NCI-H524 treated with DMSO at 0.1 percent for 48 hours (cell line): ENCODE measurements at regions not wholly inside any gene's neighbourhood (a gene's known extent, or its start where the extent isn't known, plus 50 kb on each side); places are given as distances from the start of the nearest gene placed in this dataset.

Experiments
- DNase-seq: peaks from one replicate; lab custom pipeline; 2025; lab: John Stamatoyannopoulos, UW

DNA sequence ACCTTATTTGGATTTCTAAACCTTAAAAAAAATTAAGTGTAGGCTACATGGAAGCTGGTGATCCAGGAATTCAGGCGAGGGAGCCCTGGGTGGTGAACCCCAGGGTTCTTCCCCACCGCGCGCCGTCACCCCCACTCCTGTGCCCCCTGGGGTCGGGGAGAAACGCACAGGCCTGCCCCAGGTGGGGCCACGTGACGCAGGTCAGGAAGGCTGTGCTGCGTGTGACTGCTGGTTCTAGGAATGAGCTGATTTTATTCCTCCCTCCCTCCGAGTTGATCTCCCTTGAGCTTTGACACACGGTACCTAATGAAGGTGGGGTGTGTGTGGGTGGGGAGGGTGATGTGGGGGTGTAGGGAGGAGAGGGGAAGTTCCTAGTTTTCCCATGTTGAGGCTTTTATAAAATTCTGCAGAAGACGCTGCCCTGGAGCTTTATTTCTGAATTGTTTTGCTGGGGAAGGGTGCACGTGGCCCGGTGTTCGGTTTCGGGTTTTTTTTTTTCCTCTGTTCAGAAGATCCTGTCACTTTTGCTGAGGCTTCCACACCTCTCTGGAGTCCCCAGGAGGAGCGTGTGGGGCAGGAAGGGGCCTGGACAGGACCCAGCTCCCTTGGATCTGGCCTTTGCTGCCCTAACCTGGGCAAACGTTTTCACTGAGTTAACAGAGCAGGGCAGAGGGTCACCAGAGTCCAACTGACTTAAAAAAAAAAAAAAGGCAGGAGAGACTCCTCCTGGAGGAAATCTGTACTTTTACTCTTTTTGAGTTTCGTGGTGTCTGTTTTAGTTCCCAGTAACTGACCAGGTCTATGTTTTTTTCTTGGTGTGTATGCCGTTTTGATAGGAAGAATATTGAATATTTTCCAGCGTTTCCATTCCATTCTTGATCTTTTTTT lies 55.8 kb upstream of the GSE1 start:
- no peak for DNase-seq

DNA sequence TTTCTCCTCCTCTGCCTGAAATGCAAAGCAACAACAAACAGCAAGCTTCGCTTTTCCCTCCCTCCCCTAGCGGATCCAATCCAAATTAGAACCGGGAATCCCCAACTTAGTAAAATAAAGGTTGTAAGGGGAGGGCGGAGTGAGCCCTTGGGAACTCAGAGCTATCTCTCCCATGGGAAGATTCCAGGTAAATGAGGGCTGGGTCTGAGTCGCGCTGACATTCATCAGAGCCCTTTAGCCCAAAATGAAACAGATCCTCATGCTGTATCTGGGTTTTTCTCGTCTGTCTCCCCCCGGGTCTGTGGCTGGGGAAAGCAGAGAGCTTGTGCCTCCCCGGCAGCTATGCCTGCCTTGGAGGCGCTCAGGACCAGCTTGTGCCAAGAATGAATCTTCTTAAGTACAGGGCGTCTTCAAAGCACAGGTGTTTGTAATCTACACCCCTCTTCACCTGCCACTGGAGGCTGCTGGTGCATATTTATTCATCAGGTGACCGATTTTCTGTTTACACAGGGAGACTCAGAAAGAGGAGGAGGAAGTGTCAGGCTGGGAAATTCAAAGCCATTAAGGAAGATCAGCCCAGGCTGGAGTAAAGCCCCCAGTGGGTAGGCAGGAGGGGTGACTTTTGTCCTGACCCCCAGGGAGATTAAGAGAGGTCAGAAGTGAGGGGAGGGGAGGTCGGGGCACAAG lies 55.0 kb upstream of the GSE1 start:
- DNase-seq = peak; percentile 90

DNA sequence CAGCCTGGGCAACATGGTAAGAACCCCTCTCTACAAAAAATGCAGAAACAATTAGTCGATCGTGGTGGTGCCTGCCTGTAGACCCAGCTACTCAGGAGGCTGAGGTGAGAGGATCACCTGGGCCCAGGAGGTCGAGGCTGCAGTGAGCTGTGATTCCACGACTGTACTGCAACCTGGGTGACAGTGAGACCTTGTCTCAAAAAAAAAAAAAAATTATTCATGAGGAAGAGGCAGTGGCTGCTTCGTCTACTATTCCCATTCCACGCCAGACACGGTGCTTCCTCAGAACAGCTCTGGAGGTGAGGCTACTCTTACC lies 52.2 kb upstream of the GSE1 start:
- DNase-seq = no peak

DNA sequence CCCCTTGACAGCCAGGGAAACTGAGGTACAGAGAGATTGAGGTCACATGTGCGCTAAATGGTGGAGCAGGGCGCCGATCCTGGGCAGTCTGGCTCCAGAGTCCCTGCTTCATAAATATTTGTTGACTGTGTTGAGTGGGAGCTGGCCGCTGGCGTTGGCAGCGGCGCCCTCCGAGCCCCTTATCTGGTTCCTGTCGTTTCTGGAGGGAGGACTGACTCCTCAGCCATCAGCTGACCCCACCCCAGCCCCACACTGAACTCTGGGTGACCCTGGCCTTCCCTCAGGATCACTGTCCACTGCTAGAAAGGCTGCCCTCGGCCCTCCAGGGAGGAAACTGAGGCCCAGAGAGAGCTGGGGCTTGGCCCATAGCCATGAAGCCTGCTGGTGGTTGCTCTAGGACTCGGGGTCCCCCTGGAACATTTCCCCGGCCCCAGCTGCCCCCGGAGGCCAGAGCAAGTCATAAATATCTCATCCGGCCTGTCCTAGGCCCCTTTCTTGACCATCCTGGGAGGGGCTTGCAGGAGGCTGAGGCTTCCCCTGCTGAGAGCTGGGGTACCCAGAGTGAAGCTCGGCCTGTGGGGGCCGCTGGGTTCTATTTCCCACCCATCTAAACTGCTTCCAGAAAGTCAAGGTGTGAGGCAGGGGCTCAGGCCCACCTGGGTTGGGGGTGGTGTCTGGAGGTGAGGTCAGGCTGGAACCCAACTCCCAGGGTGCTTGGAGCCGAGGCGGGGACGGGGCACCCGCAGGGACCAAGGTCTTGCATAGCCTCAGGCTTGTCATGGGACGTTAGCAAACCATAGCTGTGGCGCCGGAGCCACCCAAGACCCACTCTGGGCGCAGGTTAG lies 51.7 kb upstream of the GSE1 start:
- DNase-seq = no peak

DNA sequence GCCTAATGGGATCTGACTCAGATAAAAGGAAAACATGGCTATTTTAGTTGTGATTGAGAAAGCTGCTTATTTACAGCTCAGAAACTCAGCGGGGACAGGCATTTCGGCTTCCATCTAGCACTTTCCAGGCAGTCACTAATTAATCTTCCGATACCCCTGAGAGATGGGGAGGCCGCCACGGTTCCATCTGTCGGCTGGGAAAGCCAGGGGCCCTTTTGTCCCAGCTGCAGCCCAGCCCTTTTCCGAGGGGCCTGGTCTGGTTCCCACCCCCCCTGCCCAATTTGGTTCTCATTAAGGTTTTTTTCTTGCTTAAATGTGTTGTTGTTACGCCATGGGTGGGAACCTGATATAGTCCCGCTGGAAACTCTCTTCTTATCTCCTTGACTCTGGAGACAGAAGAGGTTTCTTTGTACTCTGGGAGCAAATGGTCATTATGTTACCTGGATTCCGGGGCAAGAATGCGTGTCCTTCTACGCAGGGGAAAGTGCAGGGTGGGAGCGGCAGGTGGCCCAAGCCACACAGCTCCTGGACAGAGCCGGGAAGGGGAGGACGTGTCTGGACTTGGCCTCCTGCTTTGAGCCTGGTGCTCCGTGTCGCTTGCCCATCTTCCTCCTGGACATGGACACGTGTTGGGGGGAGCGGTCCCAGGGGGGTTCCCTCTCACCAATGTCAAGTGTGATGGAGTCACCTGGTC lies 50.9 kb upstream of the GSE1 start:
- DNase-seq = no peak

DNA sequence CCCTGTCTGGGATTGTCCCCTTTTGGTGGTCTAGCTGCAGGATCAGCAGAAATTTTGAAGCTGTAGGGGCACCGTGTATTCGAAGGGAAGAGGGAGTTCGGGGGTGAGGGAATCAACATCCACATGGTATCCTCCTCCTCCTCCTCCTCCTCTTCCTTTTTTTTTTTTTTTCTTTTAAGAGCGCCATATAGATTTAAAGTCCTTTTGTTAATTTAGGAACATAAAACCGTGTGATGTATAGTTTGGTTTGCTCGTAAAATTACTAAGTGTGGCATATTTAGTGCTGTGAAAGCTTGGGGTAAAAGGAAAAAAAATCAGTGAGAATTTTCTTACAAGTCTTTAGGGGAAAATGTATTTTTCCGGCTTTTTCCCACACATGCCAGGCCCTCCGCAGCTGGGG lies 50.1 kb upstream of the GSE1 start:
- DNase-seq = no peak
